ENCODE measurements at regions not wholly inside any gene's neighbourhood (a gene's known extent, or its start where the extent isn't known, plus 50 kb on each side); places are given as distances from the start of the nearest gene placed in this dataset.

GRCh38 chr12:113634474-113634873, 162.8 kb upstream of the LHX5 start:
- TF ChIP-seq, protein P1, sequence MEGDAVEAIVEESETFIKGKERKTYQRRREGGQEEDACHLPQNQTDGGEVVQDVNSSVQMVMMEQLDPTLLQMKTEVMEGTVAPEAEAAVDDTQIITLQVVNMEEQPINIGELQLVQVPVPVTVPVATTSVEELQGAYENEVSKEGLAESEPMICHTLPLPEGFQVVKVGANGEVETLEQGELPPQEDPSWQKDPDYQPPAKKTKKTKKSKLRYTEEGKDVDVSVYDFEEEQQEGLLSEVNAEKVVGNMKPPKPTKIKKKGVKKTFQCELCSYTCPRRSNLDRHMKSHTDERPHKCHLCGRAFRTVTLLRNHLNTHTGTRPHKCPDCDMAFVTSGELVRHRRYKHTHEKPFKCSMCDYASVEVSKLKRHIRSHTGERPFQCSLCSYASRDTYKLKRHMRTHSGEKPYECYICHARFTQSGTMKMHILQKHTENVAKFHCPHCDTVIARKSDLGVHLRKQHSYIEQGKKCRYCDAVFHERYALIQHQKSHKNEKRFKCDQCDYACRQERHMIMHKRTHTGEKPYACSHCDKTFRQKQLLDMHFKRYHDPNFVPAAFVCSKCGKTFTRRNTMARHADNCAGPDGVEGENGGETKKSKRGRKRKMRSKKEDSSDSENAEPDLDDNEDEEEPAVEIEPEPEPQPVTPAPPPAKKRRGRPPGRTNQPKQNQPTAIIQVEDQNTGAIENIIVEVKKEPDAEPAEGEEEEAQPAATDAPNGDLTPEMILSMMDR (conservative IDR thresholded peaks at IDR 0.05; ENCODE audit: low read depth, low read length) = no peak
- no peak for TF ChIP-seq EZH2 (IDR thresholded peaks at IDR 0.05; ENCODE audit: borderline replicate concordance, low read depth, low read length, poor library complexity, severe bottlenecking)

All from A673 (cell line).